ENCODE measurements at regions not wholly inside any gene's neighbourhood (a gene's known extent, or its start where the extent isn't known, plus 50 kb on each side); places are given as distances from the start of the nearest gene placed in this dataset.

- H3K4me1 ChIP-seq (ENCODE audit: control insufficient read depth, insufficient read depth, low read length) = no peaks in the 10 kb centered on the region
- no peak overlapping the region for H3K27ac ChIP-seq (ENCODE audit: low read depth, low read length)
- H3K27me3 ChIP-seq (ENCODE audit: control insufficient read depth, insufficient read depth, low read length) = no peaks in the 10 kb centered on the region
- H3K9ac ChIP-seq (ENCODE audit: low read length) = no peak overlapping the region
- H3K36me3 ChIP-seq (ENCODE audit: control insufficient read depth, insufficient read depth, low read length) = no peaks in the 10 kb centered on the region
- H3K4me3 ChIP-seq (ENCODE audit: low read length) = no peak overlapping the region
Measured at GRCh38 chr4:60589425-60589824, 610.7 kb upstream of the ADGRL3 start.

DNA sequence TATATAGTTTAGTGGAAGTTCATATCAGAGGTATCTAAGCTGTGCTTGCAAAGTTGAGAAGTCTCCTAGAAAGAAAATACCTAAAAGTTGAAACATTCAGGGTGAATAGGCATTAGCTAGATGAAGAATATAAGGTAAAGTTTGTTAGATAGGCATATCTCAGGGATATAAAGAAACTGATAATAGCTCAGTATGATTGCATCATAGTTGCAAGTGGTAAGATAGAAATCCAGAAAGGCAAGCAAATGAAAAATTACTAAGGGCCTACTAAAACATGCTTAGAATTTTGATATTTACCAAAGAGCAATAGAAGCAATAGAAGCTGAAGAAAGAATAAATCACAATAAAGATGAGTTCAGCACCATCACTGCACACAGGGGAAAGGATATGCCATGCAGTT, 610.0 kb upstream of the ADGRL3 start:
- H3K4me3 ChIP-seq (ENCODE audit: low read length) = no peak overlapping the region
- no peak overlapping the region for H3K27ac ChIP-seq (ENCODE audit: low read depth, low read length)
- H3K4me1 ChIP-seq (ENCODE audit: control insufficient read depth, insufficient read depth, low read length) = no peaks in the 10 kb centered on the region
- no peaks in the 10 kb centered on the region for H3K36me3 ChIP-seq (ENCODE audit: control insufficient read depth, insufficient read depth, low read length)
- H3K27me3 ChIP-seq (ENCODE audit: control insufficient read depth, insufficient read depth, low read length) = no peaks in the 10 kb centered on the region
- H3K9ac ChIP-seq (ENCODE audit: low read length) = no peak overlapping the region

GRCh38 chr4:60605646-60606354, 594.3 kb upstream of the ADGRL3 start:
- H3K4me3 ChIP-seq (ENCODE audit: low read length) = no peak overlapping the region
- H3K9ac ChIP-seq (ENCODE audit: low read length) = no peak overlapping the region
- H3K36me3 ChIP-seq (ENCODE audit: control insufficient read depth, insufficient read depth, low read length) = no peaks in the 10 kb centered on the region
- H3K4me1 ChIP-seq (ENCODE audit: control insufficient read depth, insufficient read depth, low read length) = no peaks in the 10 kb centered on the region
- H3K27ac ChIP-seq (ENCODE audit: low read depth, low read length) = no peak overlapping the region
- no peaks in the 10 kb centered on the region for H3K27me3 ChIP-seq (ENCODE audit: control insufficient read depth, insufficient read depth, low read length)

DNA sequence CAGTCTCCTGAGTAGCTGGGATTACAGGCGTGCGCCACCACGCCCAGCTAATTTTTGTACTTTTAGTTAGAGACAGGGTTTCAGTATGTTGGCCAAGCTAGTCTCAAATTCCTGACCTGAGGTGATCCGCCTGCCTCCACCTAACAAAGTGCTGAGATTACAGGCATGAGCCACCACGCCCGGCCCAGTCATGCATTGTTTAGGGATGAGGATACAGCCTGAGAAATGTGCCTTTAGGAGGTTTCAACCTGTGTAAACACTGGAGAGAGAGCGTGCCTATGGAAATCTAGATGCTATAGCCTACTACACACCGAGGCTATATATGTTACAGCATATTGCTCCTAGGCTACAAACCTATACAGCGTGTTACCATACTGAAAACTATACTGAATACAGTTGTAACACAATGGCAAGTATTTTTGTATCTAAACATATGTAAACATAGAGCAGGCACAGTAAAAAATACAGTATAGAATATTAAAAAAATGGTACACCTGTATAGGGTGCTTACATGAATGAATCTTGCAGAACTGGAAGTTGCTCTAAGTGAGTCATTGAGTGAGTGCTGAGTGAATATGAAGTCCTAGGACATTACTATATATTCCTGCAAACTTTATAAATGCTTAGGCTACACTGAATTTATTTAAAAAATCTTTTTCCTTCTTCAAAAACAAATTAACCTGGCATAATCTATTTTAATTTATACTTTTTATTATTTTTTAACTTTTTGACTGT, 588.2 kb upstream of the ADGRL3 start:
- H3K36me3 ChIP-seq (ENCODE audit: control insufficient read depth, insufficient read depth, low read length) = no peaks in the 10 kb centered on the region
- H3K27me3 ChIP-seq (ENCODE audit: control insufficient read depth, insufficient read depth, low read length) = no peaks in the 10 kb centered on the region
- H3K9ac ChIP-seq (ENCODE audit: low read length) = no peak overlapping the region
- no peak overlapping the region for H3K4me3 ChIP-seq (ENCODE audit: low read length)
- H3K4me1 ChIP-seq (ENCODE audit: control insufficient read depth, insufficient read depth, low read length) = no peaks in the 10 kb centered on the region
- H3K27ac ChIP-seq (ENCODE audit: low read depth, low read length) = no peak overlapping the region

GRCh38 chr4:60617731-60618130, 582.4 kb upstream of the ADGRL3 start:
- H3K4me1 ChIP-seq (ENCODE audit: control insufficient read depth, insufficient read depth, low read length) = no peaks in the 10 kb centered on the region
- no peaks in the 10 kb centered on the region for H3K36me3 ChIP-seq (ENCODE audit: control insufficient read depth, insufficient read depth, low read length)
- H3K4me3 ChIP-seq (ENCODE audit: low read length) = no peak overlapping the region
- no peaks in the 10 kb centered on the region for H3K27me3 ChIP-seq (ENCODE audit: control insufficient read depth, insufficient read depth, low read length)
- no peak overlapping the region for H3K9ac ChIP-seq (ENCODE audit: low read length)
- no peak overlapping the region for H3K27ac ChIP-seq (ENCODE audit: low read depth, low read length)

GRCh38 chr4:60619531-60620305, 580.4 kb upstream of the ADGRL3 start:
- no peaks in the 10 kb centered on the region for H3K27me3 ChIP-seq (ENCODE audit: control insufficient read depth, insufficient read depth, low read length)
- no peak overlapping the region for H3K9ac ChIP-seq (ENCODE audit: low read length)
- no peak overlapping the region for H3K27ac ChIP-seq (ENCODE audit: low read depth, low read length)

GRCh38 chr4:60637976-60638375, 562.1 kb upstream of the ADGRL3 start:
- Histone ChIP-seq H3K4me3 (ENCODE audit: low read length) (no peak overlapping the region), H3K27me3 (ENCODE audit: control insufficient read depth, insufficient read depth, low read length) (no peaks in the 10 kb centered on the region), H3K27ac (ENCODE audit: low read depth, low read length) (no peak overlapping the region), H3K36me3 (ENCODE audit: control insufficient read depth, insufficient read depth, low read length) (no peaks in the 10 kb centered on the region), H3K4me1 (ENCODE audit: control insufficient read depth, insufficient read depth, low read length) (no peaks in the 10 kb centered on the region), H3K9ac (ENCODE audit: low read length) (no peak overlapping the region)

More at GRCh38 chr4:60619531-60620305, 580.4 kb upstream of the ADGRL3 start:
- H3K36me3 ChIP-seq (ENCODE audit: control insufficient read depth, insufficient read depth, low read length) = no peaks in the 10 kb centered on the region
- H3K4me1 ChIP-seq (ENCODE audit: control insufficient read depth, insufficient read depth, low read length) = no peaks in the 10 kb centered on the region
- H3K4me3 ChIP-seq (ENCODE audit: low read length) = no peak overlapping the region

DNA sequence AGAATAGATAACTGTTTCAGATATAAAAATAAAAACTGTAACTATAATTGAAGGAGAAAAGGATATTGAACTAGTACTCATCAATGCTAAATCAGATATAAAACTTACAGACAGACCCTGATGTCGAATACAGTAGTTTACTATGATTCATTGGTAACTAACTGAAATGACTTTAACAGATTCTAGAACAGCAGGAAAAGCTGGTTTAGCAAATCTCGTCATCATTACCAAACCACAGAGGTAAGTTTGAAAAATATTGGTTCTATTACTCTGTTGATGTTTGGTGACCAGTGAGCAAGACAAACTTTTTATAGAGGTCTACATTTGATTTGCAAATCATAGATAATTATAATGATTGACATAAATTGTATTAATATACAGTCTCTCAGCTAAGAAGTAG, 551.4 kb upstream of the ADGRL3 start:
- H3K9ac ChIP-seq (ENCODE audit: low read length) = no peak overlapping the region
- no peak overlapping the region for H3K4me3 ChIP-seq (ENCODE audit: low read length)
- H3K36me3 ChIP-seq (ENCODE audit: control insufficient read depth, insufficient read depth, low read length) = no peaks in the 10 kb centered on the region
- no peaks in the 10 kb centered on the region for H3K4me1 ChIP-seq (ENCODE audit: control insufficient read depth, insufficient read depth, low read length)
- H3K27me3 ChIP-seq (ENCODE audit: control insufficient read depth, insufficient read depth, low read length) = no peaks in the 10 kb centered on the region
- no peak overlapping the region for H3K27ac ChIP-seq (ENCODE audit: low read depth, low read length)

GRCh38 chr4:60652933-60653332, 547.2 kb upstream of the ADGRL3 start:
- no peaks in the 10 kb centered on the region for H3K27me3 ChIP-seq (ENCODE audit: control insufficient read depth, insufficient read depth, low read length)

DNA sequence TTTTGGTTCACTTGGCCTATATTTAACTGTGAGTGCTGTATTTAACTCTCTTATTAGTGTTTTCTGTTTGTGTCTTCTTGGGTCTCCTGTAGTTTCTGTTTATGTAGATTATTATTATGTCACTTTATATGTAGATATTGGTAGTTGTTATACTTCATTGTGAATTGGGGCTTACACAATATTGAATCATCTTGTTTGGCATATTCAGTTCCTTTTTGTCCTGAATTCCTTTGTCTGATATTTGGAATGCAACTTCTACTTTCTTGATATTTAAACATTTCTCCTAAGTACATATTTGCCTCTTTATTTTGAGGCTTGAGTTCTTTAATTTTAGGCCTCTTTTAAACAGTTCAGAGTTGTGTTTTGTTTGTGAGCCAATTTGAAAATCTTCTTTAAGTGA, 544.8 kb upstream of the ADGRL3 start:
- H3K4me3 ChIP-seq (ENCODE audit: low read length) = no peak overlapping the region
- H3K4me1 ChIP-seq (ENCODE audit: control insufficient read depth, insufficient read depth, low read length) = no peaks in the 10 kb centered on the region
- no peak overlapping the region for H3K9ac ChIP-seq (ENCODE audit: low read length)
- no peaks in the 10 kb centered on the region for H3K36me3 ChIP-seq (ENCODE audit: control insufficient read depth, insufficient read depth, low read length)
- no peak overlapping the region for H3K27ac ChIP-seq (ENCODE audit: low read depth, low read length)
- H3K27me3 ChIP-seq (ENCODE audit: control insufficient read depth, insufficient read depth, low read length) = no peaks in the 10 kb centered on the region

More at GRCh38 chr4:60652933-60653332, 547.2 kb upstream of the ADGRL3 start:
- H3K4me3 ChIP-seq (ENCODE audit: low read length) = no peak overlapping the region
- no peak overlapping the region for H3K9ac ChIP-seq (ENCODE audit: low read length)
- H3K27ac ChIP-seq (ENCODE audit: low read depth, low read length) = no peak overlapping the region
- H3K36me3 ChIP-seq (ENCODE audit: control insufficient read depth, insufficient read depth, low read length) = no peaks in the 10 kb centered on the region
- no peaks in the 10 kb centered on the region for H3K4me1 ChIP-seq (ENCODE audit: control insufficient read depth, insufficient read depth, low read length)

DNA sequence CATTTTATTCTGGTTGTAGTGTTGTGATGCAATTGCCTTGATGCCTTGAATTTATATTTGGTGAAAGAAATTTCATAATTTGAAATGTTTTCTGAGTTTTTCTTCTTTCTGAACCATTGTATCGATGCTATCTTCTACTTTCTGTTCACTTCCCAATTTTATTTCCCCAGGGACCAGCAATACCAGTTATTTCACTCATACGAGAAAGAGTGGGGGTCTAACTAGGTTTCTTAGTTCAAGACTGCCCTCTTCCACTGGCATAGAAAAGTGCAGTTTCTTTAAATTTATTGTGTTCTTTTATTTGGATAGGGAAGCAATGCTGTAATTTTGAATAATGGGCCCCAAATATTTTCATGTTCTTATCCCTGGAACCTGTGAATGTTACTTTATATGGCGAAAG, 544.0 kb upstream of the ADGRL3 start:
- Histone ChIP-seq H3K36me3 (ENCODE audit: control insufficient read depth, insufficient read depth, low read length) (no peaks in the 10 kb centered on the region), H3K4me1 (ENCODE audit: control insufficient read depth, insufficient read depth, low read length) (no peaks in the 10 kb centered on the region), H3K27me3 (ENCODE audit: control insufficient read depth, insufficient read depth, low read length) (no peaks in the 10 kb centered on the region), H3K27ac (ENCODE audit: low read depth, low read length) (no peak overlapping the region), H3K9ac (ENCODE audit: low read length) (no peak overlapping the region), H3K4me3 (ENCODE audit: low read length) (no peak overlapping the region)

DNA sequence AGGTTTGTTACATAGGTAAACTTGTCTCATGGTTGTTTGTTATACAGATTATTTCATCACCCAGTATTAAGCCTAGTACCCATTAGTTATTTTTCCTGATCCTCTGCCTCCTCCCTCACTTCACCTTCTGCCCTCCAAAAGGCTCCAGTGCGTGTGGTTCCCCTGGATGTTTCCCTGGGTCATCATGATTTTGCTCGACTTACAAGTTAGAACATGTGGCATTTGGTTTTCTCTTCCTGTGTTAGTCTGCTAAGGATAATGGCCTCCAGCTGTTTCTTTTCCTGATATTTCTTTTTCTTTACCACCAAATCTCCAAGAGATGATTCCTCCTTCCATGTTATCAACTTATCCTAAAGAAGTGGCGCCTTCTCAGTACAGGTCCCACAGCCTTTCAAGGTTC, 543.1 kb upstream of the ADGRL3 start:
- H3K27ac ChIP-seq (ENCODE audit: low read depth, low read length) = no peak overlapping the region
- H3K27me3 ChIP-seq (ENCODE audit: control insufficient read depth, insufficient read depth, low read length) = no peaks in the 10 kb centered on the region
- no peaks in the 10 kb centered on the region for H3K4me1 ChIP-seq (ENCODE audit: control insufficient read depth, insufficient read depth, low read length)
- no peaks in the 10 kb centered on the region for H3K36me3 ChIP-seq (ENCODE audit: control insufficient read depth, insufficient read depth, low read length)
- H3K4me3 ChIP-seq (ENCODE audit: low read length) = no peak overlapping the region
- H3K9ac ChIP-seq (ENCODE audit: low read length) = no peak overlapping the region
